GM12875 (cell line): ENCODE measurements at regions not wholly inside any gene's neighbourhood (a gene's known extent, or its start where the extent isn't known, plus 50 kb on each side); places are given as distances from the start of the nearest gene placed in this dataset.

Experiments
- H3K4me3 ChIP-seq: one replicate; pipeline ENCODE4 v1.5.1; 2011; ENCODE audit warnings: low read depth, low read length, control low read depth
- CTCF ChIP-seq: IDR thresholded peaks from 2 replicates; pipeline ENCODE4 v1.5.1; 2011; ENCODE audit warnings: low read depth, mild to moderate bottlenecking, control low read depth, inconsistent platforms, low read length, moderate library complexity, borderline replicate concordance; ENCODE audit not compliant: insufficient read depth

GRCh38 chr18:47457614-47458013, 206.2 kb upstream of the SKOR2 start:
- TF ChIP-seq CTCF = no peak
- H3K4me3 ChIP-seq = no peak overlapping the region

GRCh38 chr18:47453038-47453437, 201.6 kb upstream of the SKOR2 start:
- TF ChIP-seq CTCF = no peak
- no peak overlapping the region for H3K4me3 ChIP-seq

- no peak overlapping the region for H3K4me3 ChIP-seq
- TF ChIP-seq CTCF = no peak
Observed at GRCh38 chr18:47448956-47449355, 197.5 kb upstream of the SKOR2 start.

- TF ChIP-seq CTCF = no peak
- no peak overlapping the region for H3K4me3 ChIP-seq
Observed at GRCh38 chr18:47441914-47442313, 190.5 kb upstream of the SKOR2 start.

- no peak for TF ChIP-seq CTCF
- H3K4me3 ChIP-seq = no peak overlapping the region
Observed at GRCh38 chr18:47438001-47438400, 186.5 kb upstream of the SKOR2 start.

- no peak overlapping the region for H3K4me3 ChIP-seq
- no peak for TF ChIP-seq CTCF
Observed at GRCh38 chr18:47436871-47437270, 185.4 kb upstream of the SKOR2 start.

- TF ChIP-seq CTCF = no peak
- no peak overlapping the region for H3K4me3 ChIP-seq
Observed at GRCh38 chr18:47434214-47434746, 182.8 kb upstream of the SKOR2 start.
